ENCODE measurements at regions not wholly inside any gene's neighbourhood (a gene's known extent, or its start where the extent isn't known, plus 50 kb on each side); places are given as distances from the start of the nearest gene placed in this dataset.
"Not testable (repeated sequence)": the region's sequence is repeated elsewhere in the genome, so short reads cannot be mapped to it uniquely, and the experiment has no call there.

DNA sequence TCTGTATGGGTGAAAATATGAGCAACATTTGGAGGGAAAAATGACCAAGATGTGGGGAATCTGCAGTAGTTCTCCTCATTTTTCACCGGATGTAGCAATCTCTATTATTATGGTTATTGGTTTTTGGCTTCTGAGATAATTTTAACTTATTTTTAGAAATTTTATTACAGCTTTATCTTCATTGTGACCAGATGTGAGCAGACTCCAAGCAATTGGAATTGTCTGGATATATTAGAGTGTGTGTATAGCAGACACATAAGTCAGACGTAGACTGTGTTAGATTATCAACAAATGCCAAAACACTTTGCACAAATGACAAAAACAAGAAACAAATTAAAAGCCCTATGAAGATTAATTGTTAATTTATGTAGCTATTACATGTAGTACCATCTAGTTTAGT, 249.1 kb downstream of the DNAJB9 start:
- no peak for DNase-seq

DNA sequence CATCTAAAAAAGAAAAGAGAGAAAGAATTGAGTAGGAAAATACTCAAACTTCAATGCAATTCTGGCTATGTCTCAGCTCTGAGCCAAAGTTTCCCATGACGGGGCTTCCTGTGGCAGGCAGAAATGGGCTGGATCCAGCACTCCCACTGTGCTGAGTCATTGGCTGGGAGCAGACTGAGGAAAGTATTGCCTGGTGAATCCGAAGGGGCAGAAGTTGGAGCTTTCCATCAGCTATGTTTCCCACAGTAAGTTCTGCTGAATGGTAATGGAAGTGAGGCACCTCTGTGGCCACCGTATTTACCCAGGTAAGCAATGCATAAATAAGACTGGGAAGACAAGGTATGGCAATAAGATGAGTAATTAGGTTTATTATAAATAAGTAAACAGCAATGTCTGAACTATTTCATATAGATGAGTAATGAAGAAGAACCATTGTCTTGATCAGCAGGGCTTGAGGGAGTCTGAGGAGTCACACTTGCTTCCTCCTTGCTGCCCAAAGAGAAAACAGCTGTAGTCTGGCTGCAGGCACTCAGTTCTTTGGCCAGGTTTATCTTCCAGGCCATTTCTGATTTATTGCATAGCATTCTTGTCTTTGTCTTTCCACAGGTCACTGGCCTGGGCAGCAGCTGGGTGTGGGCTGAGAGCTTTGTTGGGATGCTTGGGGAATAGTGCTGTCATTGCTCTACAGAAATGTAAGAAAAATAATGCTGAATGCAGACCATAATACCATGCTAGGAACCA, 255.3 kb downstream of the DNAJB9 start:
- no peak for DNase-seq

DNA sequence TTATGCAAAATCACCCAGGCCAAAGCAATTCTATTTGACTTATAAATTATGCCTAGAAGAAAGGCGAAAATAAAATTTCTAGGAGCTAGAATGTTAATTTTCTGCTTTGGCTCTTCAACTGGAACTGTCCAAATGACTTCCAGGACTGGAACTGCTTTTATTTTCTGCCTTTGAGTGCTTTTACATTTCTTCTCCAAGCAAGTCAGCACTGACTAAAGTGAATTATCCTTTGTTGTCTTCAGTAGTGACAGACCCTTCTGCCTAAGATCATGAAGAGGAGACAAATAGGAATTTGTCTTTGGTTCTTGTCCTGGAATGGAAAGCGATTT, 255.9 kb downstream of the DNAJB9 start:
- no peak for DNase-seq

DNA sequence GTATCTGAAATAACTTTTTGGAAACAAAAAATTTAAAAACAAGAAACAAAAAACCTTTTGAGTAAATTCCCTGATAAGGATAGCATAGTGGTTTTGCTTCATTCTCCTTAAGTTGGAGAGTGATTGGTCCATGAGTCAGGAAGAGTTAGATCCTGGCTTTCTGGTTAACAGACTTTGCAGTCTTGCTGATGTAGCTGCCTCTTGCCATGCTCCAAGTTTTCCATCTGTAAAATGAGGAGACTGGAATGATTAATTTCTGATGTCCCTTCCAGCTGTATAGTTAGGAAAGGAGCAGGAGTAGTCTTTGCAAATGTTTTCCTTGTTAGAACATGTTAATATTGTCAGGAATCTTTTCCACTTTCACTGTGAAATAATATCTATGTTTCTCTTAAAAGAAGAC, 266.6 kb downstream of the DNAJB9 start:
- no peak for DNase-seq

DNA sequence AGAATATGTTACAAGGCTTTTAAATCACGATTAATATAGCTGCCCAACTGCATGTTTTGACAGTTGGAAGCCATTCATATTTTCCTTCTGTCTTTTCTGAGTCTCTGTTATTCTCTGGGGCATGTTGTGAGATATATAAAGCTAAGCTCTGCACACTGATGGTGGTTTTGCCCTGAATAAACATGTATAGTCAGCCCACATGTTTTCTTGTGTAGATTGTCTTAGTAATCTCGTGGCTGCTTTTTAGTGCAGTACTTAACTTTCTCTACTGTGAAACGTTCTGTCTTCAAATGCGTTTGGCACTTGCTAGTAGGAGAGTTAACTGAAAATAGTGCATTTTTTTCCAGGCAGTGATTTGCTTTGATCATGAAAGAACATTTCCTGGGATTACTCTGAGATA, 268.5 kb downstream of the DNAJB9 start:
- DNase-seq, result no peak

DNA sequence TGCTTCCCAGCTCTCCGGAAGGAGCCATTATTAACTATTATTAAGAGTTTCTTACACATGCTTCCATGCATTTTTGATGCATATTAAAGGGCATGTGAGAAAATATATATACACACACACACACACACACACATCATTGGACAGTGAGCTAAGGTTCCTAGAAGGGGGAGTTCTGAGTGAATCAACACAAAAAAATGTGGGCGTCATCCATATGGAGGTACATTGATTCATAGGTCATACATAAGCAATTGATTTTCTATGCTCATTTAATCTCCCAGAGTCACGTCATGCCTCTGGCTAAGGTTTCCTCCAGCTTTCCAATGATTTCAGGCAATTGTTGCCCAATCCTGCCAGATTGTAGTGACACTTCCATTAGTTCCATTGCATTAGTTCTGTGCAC, 269.4 kb downstream of the DNAJB9 start:
- no peak for DNase-seq

DNA sequence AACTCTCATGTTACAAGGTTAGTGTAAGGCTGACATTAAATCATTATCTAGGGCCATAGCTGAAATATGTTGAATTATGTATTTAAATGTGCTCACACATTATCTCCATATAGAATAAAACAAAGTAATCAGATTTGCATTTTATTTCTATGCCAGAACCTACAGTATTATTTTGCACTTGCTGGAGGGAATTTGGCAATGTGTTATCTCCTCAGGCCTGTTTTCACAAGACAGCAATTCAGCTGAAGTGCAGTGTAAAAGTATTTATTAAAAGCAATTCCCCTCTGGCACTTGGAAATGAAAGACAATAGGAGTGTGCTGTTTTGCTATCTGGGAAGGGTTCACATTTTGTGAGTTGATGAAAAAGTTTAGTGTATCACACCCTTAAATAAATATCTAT, 276.3 kb downstream of the DNAJB9 start:
- DNase-seq, result no peak

DNA sequence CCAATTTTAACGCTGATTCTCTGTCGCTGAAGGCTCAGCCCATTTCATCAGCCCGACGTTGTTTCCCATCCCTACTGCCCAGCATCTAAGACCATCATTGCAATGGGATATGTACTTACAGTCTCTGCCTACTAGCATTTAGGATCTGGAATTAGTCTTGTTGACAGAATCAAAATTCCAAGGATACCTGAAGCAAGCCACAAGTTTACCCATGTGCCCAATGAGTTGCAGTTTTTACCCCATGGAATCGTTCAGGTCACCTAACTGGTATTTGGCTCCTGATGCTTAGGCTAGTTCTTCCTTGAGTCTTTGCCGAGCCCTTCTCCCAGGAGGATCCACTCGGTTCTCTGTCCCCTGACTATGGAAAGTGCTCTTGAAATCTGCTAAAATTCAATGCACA, 276.8 kb downstream of the DNAJB9 start:
- no peak for DNase-seq

DNA sequence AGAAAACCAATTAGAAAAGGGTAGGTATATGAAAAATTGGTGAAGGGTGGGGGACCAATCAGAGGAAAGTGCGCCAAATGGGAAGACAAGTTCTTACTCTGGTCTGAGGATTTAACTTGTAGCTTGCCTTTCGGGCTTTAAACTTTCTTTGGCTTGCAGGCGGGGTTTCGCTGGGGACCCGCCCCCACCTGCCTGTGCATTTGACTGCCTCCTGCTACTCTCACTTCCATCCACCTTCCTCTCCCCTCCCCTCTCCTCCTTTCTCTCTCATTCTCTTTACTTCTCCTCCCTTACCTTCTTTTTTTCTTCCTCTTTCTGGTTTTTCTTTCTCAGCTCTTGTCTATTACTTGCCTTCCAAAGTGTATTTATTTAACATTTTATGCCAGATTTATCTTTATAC, 278.8 kb downstream of the DNAJB9 start:
- DNase-seq, result no peak

DNA sequence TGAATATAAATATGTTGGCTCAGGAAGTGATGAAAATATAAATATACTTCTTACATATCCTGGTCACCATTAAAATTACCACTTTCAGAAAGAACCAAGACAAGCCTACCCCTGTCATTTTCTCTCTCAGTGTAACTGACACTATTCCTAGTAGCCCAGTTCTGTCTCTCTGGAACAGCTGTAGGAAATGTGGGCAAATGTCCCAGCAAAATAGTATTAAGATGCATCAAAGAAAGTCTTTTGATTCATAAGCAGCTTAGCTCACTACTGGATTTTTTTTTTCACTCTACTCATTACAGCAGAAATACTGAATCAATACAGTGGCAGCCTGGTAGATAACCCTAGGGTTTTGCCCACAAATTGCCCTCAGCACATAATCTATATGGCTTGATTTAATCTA, 290.9 kb downstream of the DNAJB9 start:
- DNase-seq, result no peak

DNA sequence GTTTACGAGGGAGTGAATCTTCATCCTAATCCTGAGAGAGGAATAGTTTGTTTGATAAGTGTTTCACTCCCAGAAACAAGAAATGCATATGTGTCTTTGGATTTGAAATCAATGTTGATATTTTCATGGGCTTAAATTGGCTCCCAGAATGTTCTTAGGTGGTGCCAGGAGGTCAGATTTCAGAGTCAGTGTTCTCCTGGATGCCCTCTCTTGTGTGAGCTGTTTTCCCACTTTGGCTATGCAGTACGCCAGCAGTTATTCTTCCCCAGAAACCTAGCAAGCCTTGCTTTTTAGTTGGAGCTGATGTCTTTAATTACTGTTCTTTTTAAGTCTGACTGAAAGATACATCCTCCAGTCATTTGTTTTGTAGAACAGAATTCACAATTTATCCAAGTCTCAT, 291.4 kb downstream of the DNAJB9 start:
- DNase-seq, result no peak

DNA sequence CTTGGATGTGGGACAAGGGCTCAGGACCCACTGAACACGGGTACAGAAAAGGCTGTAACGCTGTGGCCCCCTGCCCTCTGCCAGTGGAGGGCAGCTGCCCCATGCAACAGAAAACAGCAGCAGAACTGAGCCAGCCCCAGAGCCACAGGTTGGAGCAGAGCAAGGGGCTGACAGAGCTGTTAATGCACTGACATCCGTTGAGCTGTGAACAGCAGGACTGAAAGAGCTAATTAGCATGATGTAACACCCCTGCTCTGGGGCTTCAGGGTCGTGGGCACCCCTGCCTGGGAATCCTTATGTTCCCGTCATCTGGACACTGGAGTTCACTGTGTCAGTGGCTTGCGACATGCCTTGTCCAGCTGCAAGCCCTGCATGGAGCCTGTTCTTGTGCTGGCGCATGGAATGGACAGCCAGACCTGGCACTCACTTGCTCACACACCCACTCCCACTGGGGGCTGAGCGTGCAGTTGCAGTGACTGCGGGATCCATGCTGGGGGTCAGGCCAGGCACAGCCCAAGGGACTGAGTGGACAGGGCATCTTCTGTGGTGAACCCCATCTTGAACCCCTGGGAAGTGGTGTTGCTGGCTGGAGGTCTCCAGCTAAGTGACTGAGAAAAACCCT, 293.7 kb downstream of the DNAJB9 start:
- no peak for DNase-seq

DNA sequence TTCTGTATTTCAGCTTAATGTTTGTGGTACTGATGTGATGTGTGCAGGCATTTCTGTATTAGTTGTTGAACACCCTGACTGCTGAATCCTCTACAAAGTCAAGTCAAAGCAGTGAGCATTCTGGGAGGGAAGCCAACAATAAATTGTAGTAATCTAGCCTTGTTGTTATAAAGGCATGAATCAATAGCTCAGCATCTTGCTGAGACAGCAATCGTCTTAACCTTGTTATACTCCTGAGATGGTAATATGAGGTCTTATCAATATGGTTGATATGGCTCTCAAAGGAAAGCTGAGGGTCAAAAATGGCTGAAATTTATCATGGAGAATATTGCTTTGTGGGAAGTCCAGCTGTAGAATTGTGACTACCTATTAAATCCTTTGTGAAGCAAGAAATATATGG, 299.4 kb downstream of the DNAJB9 start:
- DNase-seq, result no peak

DNA sequence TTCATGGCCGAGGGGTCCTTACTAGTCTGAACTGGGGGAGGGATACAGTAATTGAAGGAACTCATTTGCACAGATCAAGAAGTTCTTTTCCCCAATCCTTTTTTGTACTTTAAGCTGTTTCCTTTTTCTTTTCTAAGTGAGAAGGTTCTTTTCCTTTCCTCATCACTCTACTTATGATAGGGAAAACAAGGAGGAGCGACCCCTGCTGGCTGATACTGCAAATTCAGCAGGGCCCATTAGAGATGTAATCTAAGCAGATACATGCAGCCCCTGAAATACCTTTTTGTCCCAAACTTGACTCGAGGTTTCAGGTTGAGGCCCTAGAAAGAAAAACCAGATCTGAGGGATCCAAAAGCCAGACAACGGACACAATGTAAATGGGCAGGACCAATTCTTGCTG, 305.5 kb downstream of the DNAJB9 start:
- DNase-seq, result no peak

DNA sequence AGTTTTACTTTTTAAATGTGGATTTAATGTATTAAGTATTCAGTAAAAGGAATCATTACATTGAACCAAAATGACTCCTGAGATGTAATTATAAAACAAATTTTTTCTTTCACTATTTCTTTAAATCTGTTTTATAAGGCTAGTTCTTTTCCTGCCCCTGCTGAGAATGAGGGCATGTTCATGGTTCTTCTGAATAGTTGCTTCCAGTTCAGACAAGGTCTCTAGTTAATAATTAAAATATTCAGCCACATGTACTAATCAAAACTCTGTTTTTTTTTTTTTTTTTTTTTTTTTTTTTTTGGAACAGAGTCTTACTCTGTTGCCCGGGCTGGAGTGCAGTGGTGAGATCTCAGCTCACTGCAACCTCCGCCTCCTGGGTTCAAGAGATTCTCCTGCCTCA, 321.2 kb downstream of the DNAJB9 start:
- DNase-seq, result no peak

DNA sequence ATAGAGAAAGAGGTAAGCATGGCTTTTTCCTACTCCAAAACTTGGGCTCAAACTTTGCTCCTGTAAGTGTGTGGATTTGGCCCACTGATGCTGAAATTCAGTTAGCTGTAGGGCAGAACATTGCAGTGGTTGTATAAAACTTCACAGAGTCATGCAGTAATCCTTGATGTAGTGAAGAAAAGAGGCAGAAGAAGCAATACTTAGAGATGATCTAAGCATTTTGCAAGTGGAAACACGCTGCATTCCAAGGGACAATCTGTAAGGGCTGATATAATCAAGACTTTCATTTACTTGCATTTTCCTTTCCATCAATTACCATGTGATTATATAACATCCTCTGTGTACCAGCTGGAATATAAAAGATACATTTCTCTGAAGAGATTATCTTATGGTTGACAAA, 338.8 kb downstream of the DNAJB9 start:
- no peak for DNase-seq

DNA sequence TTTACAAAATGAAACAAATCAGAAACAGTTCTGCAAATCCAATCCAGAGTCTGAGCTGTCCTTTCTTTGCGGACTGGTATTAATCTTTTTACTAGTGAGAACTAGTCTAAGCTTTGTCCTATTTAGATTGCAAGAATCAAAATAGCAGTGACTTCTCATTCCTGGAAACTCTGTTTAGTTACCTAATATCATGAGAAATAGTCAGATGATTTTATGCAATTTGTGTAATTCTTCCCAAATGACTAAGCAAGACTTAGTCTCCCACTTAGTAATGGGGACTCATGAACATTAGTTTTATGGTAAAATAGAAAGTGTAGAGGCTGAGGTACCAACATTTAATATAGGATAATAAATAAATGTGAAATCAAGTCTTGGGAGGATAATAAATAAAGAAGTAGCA, 341.3 kb downstream of the DNAJB9 start:
- DNase-seq, result no peak

DNA sequence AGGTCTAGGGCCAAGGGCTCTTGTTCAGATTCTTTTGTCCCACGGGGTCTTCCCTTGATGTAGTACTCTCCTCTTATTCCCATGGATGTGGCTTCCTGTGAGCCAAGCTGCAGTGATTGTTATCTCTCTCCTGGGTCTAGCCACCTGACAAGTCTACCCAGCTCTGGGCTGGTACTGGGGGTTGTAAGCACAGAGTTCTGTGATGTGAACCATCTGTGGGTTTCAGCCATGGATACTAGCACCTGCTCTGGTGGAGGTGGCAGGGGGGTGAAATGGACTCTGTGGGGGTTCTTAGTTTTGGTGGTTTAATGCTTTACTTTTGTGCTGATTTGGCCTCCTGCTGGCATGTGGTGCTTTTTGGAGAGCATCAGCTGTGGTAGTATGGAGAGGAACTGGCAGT, 350.8 kb downstream of the DNAJB9 start:
- DNase-seq, result no peak

DNA sequence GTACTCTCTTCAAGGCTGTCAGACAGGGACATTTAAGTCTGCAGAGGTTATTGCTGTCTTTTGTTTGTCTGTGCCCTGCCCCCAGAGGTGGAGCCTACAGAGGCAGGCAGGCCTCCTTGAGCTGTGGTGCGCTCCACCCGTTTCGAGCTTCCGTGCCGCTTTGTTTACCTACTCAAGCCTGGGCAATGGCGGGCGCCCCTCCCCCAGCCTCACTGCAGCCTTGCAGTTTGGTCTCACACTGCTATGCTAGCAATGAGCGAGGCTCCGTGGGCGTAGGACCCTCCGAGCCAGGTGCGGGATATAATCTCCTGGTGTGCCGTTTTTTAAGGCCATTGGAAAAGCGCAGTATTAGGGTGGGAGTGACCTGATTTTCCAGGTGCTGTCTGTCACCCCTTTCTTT, 373.4 kb downstream of the DNAJB9 start:
- DNase-seq, result not testable (repeated sequence)

DNA sequence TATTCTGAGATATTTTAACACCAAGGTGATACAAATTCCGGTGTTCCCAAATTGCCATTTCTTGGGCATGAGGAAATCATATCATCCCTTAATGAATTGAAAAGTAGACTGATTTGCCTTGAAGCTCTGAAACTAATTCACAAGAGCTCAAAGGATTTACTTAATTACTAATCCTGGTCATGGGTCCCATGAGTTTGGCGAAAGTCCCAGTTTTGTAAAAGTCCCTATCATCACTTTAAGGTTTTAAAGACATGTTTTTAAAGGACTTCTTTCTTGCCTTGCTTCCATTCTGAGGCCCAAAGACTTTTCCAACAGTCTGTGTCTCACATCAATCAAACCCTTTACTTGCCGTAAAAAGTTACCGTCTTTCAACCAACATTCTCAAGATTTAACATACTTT, 377.9 kb downstream of the DNAJB9 start:
- no peak for DNase-seq

DNA sequence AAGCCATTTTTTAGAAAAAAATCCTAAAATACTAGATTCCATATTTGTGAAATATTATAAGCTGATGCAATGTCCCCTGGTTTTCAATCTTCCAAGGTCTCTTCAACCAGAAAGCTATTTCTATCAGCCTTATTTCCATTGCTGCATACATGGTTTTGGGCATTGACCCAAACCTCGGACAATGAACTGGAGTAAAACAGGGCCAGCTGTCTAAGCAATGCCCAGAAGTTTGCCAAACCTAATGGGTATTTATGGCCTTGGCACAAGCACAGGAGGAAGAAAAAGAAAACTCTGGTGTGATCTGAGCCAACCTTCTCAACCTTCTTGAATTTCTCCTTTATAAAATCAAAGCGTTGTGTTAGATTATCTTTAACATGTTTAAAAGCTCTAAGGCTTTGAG, 402.3 kb downstream of the DNAJB9 start:
- DNase-seq, result no peak

DNA sequence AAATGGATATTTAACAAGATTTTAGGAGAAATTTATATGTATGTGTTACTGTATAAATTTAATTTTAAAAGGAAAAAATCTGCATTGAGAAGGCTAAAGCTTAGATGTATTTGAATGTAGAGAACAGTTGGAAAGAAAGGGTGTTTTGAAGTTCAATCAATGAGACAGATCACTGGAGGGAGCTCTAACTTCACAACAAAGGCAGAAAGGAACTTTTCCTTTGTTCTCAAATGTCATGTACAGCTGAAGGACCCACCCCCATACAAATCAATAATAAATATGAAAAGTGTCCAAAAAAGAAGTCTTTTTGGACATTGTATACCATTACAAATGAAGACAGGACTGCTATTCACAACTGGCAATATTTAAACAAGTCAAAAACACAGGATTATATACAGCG, 403.4 kb downstream of the DNAJB9 start:
- no peak for DNase-seq

DNA sequence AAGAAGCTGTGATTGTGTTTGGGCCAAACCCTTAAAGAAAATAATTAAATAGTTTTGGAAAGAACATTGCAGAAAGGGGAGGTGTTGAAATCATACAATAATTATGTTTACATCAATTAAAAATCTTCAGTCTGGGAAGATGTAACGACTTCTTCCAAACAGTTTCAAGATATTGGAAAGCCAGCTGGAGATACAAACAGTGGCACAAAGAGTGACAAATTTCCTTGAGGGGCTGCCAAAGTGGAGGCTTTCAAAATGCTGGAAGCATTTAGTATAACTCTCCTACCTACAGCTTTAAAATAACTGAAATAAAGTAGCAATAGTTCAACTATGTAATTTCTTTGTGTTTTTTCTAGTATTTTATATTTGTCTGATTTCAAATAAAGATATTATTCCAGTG, 405.0 kb downstream of the DNAJB9 start:
- DNase-seq, result no peak

DNA sequence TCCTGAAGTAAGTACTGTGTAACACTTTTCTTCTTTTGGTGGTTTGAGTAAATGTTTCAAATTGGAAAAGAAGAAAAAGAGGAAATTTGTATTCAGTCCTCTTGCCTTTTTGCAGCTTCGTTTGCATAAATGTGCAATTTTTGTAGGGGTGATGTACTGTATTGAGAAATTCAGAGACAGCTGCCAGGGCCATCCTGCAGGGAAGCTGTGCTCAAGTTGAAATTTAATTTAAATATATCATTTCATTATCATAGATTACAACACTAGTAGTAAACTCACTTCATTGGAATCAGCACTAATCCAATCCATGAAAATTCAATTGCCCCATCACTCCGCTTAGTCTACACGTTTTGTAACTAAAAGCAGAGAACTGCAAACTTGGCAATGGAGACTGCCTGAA, 415.4 kb downstream of the DNAJB9 start:
- no peak for DNase-seq

DNA sequence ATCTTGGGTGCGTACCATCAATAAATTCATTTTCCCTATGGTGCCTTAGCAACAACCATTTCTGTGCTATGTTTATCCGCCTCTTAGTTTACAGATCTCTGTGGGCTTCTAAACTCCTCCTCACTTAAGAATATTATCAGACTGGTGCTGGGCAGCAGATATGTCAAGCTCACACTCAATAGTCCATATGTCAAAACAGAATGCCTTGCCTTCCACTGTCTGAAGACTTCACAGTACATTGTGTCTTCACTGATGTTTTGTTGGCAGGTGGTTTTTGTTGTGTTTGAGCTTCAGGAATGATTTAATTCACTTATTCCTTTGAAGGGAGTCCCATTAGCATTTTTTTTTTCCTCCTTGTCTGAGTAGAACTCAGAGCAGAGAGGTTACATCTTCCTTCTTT, 419.6 kb downstream of the DNAJB9 start:
- no peak for DNase-seq

Measured in CD4-positive, alpha-beta T cell treated with Interleukin-6 for 4 hours (primary cell).